ENCODE measurements at regions not wholly inside any gene's neighbourhood (a gene's known extent, or its start where the extent isn't known, plus 50 kb on each side); places are given as distances from the start of the nearest gene placed in this dataset.

GRCh38 chr17:63154586-63155244, 188.7 kb downstream of the TANC2 start:
- TF ChIP-seq CTCF (IDR thresholded peaks at IDR 0.05), result no peak
- TF ChIP-seq POLR2A (IDR thresholded peaks at IDR 0.05), result no peak
